ENCODE measurements at regions not wholly inside any gene's neighbourhood (a gene's known extent, or its start where the extent isn't known, plus 50 kb on each side); places are given as distances from the start of the nearest gene placed in this dataset.
"Not testable (repeated sequence)": the region's sequence is repeated elsewhere in the genome, so short reads cannot be mapped to it uniquely, and the experiment has no call there.

DNA sequence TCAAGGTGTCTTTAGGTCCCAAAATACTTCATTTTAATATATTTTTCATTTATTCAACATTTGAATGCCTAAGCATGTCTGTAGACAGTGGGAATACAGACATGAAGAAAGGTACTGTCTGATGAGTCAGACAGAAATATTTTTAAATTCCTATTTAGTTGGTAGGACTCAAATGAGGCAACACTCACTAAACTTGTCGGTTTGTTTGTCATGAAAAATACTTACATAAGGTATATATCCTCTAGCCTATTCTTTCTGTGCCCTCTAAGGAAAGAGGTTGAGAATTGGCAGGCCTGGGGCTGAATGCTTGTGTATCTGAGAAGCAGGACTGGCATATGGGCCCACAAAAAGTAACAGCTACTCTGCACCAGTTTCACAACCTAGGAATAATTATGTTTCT, 423.6 kb upstream of the MDFIC2 start:
- DNase-seq, result no peak

DNA sequence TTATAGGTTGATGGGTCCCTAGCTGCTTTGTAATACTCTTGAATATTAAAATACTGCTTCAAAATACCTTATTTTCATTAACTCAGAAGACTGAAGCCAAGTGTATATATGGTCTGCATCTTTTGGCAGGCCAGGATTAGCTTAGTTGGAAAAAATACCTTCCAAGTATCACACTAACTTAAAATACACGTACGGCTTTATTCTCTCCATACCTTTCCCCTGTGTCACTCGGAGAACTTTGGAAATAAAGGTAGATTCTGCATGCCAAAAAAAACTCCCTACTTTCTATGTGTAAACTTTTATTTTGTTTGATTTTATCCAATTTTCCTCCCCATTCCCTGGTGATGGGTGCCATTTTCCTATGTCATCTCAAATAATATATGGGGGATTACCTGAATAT, 422.3 kb upstream of the MDFIC2 start:
- DNase-seq, result no peak

DNA sequence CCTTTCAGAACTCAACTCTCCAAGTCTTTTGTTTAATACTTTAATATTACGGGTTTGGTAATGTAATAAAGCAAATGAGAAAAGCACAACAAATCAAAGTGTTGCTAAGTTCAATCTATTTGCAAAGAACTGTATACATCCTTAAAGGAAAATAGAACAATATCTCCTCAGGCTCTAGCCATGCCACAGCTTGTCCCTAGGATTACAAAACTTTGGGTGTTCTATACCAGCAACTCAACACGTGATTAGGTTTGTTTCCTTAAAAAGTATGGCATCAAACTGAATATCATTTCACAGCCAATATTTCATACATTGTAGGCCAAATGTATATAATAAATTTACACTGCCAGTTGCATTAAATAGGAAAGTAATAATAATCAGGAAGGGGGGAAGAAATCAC, 418.6 kb upstream of the MDFIC2 start:
- no peak for DNase-seq

DNA sequence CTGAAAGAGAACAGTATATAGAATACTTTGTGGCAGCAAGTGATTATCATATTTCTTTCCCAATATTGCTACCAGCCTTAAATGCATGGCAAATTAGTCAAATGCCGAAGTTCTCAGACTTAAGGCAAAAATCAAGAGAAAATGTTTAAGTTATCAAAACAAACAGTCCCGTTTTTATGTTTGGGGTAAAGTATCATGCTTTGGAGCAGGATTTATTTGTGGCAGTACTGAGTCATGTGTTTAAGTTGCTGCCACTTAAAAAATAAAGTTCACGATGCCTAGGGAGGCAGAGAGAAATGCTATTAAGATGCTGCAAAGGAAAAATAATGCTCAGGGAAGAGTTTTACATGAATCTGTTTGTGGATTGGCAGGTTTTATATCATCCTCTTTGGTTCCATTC, 417.4 kb upstream of the MDFIC2 start:
- DNase-seq, result no peak

DNA sequence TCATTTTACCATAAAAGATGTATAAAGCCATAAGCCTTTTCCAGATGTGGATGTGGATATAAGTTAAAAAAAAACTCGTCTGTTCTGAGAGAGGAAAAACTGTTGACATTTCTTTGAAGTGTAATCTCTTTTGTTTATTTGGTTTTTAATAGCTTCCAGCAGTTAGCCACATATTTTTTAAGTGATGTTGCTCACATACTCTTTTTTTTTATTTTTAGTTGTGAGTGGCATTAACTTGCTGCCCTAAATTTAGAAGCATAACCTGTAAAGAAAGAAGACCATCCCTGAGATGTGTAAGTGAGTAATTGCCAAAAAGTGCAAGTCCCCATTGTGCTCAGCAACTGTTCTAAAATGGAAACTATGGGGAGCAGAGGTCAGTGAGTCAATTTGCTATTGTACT, 415.9 kb upstream of the MDFIC2 start:
- no peak for DNase-seq

DNA sequence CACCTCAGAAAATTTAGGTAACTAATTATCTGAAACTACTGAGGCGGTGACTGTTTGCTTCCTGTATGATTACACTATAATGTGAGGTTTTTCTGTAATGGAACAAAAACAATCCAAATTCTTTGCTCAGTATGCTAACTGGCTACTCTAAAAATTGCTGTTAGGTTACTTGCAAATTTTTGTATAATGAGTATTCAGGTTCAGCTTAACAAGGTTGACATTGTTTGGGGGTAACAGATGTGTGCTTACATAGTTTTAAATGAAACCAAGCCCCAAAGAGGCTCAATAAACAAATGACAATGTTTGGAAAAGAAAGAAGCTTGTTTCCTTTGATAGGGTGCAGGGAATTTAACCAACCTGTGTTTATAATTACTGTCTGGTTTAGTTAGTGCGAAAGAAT, 414.5 kb upstream of the MDFIC2 start:
- DNase-seq, result no peak

DNA sequence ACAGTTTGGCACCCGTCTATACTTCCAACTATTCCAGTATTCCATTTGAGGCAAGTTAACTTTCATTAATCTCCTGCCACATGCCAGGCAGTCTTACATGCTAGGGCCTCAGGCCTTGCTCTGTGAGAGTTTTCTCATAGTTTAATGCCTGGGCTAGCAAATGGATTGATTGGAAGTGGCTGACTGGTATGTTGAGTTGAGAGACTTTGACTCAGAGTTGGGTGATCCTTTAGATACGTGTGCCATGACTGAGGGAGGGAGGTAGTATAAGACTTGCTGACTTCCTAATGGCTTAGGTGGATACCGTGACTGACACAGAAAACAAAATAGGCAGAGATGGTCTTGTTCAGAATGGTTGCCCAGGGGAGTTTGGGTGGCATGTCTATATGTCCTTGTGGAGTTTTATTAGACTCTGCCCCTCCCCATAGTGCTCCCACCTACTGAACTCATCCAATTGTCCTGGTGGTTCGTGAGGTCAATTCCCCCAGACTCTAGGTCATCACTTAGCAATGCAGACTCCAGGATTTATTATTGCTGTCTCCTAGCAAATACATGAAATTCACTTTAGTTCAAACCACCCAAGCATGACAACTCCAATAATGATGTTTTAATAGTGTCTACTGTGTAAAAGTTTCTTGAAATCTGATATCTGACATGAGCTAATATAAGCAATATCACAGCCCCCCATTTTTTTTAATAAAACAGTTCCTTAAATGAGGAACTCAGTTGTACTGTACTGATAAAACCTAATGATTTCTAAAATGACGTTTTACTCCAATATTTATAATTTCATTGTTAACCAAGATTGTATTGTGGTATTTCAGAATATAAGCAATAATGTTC, 413.9 kb upstream of the MDFIC2 start:
- DNase-seq, result no peak

DNA sequence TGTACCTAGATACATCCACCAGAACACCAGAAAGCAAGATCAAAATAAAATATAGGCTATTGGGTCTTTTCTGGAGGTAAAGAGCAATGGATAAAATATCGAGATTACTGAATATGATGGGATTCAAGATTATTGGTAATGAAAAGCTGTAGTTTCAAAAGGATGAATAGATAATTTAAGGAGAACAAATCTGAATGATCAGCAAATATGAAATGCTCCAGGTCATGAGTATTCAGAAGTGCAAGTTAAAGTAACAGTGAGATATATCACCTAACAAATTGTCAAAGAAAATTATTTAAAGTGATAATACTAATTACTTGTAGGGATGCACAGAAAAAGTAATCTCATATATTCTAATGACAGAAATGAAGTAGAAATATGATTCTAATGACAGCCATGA, 409.6 kb upstream of the MDFIC2 start:
- no peak for DNase-seq

DNA sequence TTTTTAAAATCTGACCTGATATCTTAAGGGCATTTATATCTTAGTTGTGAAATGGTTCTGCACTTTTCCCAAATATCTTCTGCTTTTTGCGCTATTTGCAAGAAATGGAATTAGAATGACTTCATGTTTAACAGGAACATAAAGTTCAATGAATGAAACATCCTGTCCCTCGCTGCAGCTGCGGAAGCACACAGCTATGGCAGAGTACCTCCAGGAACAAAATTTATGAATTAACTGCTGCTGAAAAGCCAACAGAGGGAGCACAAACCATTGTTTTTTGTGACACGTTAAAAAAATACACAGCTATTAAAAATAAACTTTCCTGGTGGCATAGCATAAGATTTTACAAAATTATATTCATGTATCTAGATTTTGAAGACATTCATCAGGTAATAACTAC, 404.4 kb upstream of the MDFIC2 start:
- peak; percentile 9 for DNase-seq

DNA sequence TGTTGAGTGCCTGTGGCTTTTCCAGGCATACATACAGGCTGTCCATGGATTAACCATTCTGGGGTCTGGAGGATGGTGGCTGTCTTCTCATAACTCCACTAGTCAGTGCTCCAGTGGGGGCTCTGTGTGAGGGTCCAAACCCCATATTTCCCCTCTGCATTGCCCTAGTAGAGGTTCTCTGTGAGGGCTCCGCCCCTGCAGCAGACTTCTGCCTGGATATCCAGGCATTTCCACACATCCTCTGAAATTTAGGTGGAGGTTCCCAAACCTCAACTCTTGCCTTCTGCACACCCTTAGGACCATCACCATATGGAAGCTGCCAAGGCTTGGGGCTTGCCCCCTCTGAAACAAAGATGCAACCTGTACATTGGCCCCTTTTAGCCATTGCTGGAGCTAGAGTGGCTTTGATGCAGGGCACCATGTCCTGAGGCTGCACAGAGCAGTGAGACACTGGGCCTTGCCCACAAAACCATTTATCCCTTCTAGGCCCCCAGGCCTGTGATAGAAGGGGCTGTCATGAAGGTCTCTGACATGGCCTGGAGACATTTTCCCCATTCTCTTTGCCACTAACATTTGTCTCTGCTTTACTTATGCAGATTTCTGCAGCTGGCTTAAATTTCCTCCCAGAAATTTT, 400.1 kb upstream of the MDFIC2 start:
- DNase-seq, result no peak

DNA sequence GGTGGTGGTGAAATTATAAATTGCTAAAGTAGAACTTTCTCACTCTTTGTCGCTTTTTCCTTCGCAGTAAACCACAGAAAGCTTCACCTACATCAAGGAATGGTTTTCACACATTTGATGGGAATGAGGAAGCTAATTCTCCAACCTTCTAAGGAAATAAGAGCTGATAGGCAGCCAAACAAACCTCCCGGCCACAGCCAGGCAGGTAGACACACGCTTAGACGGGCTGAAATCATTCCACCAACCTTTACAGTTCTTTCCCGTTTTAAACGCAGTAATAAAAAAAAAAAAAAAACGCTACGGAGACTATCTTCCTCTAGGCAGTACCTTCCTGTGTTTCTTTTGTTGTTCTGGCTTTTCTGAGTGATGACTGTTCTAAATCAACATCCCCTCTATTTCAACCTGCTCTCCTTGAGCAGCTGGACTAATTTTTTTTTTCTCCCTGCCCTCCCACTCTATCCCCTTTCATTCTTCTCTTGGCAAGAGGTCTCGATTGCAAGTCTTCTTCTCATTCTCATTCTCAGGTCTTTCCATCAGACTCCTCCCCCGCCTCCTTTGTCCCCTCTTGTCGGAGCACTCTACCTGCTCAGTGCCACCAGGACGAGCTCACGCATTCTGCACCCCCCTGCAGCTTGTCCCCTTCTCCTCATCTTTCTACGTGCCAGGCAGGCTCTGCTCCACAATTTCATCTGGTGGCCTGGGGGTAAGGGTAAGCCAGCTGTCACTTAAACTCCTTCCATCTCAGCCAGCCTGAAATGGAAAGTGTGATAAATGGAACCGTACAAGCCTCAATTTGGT, 391.1 kb upstream of the MDFIC2 start:
- no peak for DNase-seq

DNA sequence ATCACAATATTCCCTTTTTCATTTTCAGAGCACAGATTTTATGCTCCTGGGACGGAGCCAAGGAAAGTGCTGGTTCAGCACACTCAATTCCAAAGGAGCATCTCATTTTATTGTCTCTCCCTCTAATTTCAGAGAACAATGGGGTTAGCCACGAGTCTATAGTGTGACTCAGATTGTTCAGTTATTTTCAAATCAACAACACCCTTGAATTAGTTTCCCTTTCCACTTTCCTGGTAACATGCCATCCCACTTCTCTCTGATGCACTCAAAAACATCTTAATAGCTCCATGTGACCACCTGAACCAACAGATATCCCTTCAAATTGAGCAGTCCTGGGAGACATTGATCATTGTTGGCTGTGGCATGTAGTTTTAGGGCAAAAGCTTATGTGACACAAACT, 389.7 kb upstream of the MDFIC2 start:
- no peak for DNase-seq

DNA sequence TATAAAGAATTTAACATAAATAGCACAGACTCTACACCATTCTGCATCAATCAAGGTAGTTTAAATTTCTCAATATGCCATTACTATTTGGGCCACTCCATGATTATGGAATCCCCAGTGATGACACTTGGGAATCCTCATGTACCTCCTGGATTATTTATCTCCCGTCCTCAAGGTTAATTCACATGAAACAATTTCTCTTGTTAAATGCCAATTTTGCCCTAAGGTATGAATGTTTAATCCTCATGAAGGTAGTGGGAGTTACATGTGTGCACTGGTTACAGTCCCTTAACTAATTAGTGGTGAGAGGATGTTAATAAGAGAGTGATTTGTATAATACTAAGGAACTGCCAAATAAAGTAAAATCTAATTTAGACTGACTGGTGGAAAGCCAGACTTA, 372.3 kb upstream of the MDFIC2 start:
- no peak for DNase-seq

DNA sequence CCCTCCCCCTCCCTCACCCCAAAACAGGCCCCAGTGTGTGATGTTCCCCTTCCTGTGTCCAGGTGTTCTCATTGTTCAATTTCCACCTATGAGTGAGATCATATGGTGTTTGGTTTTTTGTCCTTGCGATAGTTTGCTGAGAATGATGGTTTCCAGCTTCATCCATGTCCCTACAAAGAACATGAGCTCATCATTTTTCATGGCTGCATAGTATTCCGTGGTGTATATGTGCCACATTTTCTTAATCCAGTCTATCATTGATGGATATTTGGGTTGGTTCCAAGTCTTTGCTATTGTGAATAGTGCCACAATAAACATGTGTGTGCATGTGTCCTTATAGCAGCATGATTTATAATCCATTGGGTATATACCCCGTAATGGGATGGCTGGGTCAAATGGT, 363.4 kb upstream of the MDFIC2 start:
- DNase-seq, result not testable (repeated sequence)

DNA sequence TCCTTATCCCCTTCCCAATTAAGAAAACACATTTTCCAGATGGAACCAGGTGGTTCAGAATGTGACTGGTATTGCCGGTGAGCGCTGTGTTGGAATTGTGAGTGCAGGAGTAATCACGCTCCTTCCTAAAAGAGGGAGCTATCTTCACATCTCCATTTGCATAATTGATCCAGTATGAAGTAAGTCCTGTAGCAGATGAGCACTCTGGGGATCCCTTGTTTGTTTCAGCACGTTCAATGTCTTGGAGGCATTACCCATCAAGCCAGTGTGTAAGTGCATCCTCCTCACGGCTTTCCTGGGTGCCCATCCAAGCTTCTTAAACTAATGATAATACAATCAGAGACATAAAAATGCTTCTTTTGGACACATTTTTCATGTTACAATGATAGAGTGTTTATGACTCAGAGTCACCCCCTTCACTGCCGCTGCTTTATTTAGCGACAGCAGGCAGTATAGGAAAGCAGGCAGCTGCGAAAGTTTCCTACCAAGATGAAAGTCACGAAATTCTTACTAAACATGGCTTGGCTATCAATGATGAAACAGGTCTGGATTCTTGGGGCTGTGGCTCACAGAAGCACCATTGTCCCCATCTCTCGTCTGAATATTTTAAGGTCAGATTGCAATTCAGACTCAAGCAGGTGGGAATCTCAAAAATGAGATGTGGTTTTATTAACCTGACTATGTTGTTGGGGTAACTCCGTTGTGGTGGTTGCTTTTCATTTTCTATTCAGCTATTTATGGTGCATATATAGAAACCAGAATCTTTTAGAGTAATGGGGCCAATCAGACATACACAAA, 346.3 kb upstream of the MDFIC2 start:
- DNase-seq, result no peak

DNA sequence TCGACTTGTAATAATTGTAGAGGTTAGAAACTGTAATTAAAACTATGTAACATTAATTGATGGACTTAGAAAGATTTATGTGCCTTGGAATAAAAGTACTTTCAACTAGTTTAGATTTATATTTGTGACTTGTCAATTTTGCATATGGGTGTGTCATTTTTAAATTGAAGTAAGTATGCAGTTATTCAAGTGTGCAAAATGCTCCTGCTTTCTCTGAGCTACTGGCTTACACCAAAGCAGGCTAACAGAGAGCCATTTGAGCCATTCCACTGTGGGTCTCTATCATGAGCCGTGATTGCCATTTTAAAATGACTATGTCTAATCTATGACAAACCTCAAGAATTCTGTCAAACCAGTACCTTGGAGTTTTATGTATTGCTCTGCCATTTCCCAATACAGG, 345.0 kb upstream of the MDFIC2 start:
- DNase-seq, result no peak

DNA sequence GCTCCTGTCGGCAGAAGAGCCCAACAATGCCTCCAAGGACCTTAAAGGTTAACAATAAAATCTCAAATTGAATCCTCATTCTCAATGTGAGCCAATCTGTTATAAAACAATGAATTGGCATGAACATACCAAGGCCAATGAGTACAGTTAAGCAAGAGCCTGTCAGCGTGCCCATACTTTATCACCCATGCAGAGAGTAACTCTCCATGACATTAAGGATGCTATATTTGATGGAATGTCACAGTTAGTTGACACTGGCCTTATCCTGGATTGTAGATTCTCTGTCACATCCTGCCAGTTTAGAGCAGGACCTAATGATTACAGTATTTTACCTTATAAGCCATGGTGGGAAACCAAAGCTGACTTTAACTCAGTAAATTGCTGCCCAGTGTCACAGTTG, 335.4 kb upstream of the MDFIC2 start:
- no peak for DNase-seq

DNA sequence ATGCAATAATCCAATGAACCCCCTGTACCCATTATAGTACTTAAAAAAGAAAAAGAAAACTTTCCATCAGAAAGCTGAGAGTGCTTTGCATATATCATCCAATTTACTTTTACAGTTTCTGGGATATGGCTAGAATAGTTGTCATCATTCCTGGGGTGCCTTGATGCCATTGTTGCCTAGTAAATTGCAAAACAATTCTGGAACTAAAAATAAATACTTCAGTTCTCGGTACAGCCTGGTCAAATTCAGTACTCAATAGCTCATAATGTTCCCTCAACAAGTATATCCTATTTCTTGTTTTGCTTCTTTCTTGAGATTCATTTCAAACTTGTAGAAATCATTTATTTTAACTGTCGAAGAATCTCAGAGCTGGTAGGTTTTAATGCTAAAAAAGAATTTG, 334.7 kb upstream of the MDFIC2 start:
- DNase-seq, result no peak

DNA sequence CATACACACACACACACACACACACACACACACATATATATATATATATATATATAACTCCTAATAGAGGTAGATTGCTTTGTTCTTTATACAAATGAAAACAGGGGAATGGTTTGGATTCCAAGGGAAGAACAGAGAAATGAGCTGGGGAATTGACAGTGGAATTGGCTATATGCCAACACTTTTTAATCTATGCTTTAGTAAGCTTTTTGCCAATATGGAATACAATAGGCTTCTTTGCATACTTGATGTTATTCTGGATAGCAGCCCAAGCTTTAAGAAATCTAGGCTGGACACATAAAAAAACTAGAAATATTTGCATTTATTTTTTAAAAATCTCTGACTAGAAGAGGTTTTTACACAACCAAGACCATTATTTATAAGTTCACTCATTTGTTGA, 334.2 kb upstream of the MDFIC2 start:
- no peak for DNase-seq

DNA sequence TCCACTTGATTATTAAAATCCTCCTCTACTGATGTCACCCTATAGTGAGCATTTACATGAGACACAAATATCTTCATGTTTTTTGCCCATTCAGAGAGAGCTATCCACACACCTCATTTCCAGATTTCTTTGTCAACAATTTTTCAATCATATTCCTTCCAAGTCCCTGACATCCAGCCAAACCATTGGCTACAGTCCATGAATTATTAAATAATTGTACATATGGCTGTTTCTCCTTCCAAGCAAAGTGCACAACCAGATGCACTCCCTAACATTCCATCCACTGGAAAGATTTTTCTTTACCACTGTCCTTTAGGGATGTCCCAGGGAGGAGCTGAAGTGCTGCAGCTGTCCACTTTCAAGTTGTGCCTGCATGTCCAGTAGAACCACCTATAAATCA, 328.0 kb upstream of the MDFIC2 start:
- DNase-seq, result no peak

DNA sequence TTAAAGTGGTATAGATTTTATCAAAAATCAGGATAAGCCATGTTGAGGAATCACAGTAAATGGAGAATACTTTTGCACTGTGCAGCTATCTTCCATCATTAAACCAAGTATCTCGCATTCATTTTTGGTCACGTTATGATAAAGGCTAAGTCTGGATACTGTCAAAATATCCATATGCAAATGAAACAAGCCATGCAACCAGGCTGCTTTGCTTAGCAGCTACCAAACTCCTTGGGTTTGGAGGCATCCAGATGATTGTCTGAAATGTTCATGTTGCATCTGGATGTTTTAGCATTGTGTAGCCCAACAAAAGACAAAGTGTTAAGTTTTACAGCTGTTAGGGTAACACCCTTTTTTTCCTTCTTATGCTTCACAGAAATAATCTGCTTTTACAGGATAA, 322.9 kb upstream of the MDFIC2 start:
- DNase-seq, result no peak

DNA sequence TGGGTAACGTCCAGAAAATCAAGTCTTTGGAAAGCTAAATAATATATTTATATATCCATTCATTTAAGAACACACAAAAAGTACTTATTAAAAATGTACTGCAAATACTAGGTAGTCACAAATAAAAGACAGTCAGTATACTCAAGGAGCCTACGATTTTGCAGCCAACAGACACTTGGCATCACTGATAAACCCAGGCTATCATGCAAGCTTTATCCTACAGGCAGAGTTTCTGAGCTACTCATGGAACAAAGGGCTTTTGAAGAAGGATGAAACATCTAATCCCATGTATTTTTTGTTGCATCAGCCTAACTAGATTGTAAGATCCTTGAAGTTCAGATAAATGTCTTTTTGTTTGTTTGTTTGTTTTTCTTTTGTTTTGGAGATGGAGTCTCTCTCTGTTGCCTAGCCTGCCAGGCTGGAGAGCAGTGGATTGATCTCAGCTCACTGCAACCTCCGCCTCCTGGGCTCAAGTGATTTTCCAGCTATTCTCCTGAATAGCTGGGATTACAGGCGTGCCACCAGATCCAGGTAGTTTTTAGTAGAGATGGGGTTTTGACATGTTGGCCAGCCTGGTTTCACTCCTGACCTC, 319.4 kb upstream of the MDFIC2 start:
- DNase-seq, result no peak

DNA sequence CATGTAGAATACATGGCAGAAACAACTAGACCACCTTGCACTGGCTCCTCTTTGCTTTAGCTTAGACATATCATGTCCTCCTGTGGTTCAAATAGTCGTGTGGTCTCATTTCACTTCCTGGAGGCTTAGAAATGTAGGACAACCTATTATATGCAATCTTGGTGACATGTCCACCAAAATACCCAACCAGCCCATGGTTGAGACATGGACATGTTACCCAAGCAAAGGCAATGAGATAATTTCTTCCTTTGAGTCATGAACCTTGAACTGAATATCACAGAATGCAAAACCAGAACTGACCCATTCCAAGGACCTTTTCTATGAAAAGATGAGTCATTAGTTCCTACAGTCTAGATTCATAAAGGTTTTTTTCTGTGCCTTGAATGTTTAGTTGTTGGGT, 309.0 kb upstream of the MDFIC2 start:
- DNase-seq, result no peak
